NCI-H524 treated with DMSO at 0.1 percent for 48 hours (cell line): ENCODE measurements at regions not wholly inside any gene's neighbourhood (a gene's known extent, or its start where the extent isn't known, plus 50 kb on each side); places are given as distances from the start of the nearest gene placed in this dataset.
"Not testable (repeated sequence)": the region's sequence is repeated elsewhere in the genome, so short reads cannot be mapped to it uniquely, and the experiment has no call there.

Experiments used
- DNase-seq: peaks from one replicate; lab custom pipeline; 2025; lab: John Stamatoyannopoulos, UW

DNA sequence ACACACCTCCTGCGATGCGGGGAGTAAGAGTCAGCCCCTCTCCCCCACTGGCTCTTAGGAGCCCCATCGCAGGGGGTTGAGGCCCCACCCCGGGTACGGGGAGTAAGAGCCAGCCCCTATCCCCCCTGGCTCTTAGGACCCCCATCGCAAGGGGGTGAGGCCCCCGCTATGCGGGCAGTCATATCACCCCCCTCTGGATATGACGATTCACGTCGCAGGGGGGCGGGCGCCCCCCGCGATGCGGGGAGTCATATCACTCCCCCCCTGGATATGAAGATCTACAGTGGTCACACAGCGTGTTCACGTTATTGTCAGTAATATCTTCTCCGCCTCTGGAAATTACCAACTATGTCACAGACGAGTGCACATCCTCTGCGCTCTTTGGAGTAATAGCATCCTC lies 61.1 kb downstream of the DEFB131A start:
- not testable (repeated sequence) for DNase-seq

DNA sequence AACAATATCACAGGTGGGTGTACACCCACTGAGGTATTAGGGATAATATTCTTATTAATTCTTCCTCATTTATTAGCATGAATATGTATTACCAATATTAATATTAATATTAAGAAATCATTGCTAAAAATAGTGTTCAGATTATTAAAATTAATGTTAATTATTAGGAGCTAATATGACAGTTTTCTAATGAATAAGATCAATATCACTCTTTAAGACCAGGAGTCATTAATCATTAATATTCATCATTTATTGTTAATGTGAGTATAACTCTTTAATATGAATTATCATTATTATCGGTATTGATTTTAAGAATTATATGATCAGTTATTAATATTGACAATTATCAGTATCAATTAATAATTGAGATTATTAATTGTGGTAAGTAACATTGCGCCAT lies 62.5 kb downstream of the DEFB131A start:
- DNase-seq = not testable (repeated sequence)

DNA sequence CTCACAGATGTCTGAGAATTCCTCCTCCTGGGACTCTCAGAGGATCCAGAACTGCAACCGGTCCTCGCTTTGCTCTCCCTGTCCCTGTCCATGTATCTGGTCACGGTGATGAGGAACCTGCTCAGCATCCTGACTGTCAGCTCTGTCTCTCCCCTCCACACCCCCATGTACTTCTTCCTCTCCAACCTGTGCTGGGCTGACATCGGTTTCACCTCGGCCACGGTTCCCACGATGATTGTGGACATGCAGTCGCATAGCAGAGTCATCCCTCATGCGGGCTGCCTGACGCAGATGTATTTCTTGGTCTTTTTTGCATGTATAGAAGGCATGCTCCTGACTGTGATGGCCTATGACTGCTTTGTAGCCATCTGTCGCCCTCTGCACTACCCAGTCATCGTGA lies 68.7 kb downstream of the DEFB131A start:
- DNase-seq = not testable (repeated sequence)

DNA sequence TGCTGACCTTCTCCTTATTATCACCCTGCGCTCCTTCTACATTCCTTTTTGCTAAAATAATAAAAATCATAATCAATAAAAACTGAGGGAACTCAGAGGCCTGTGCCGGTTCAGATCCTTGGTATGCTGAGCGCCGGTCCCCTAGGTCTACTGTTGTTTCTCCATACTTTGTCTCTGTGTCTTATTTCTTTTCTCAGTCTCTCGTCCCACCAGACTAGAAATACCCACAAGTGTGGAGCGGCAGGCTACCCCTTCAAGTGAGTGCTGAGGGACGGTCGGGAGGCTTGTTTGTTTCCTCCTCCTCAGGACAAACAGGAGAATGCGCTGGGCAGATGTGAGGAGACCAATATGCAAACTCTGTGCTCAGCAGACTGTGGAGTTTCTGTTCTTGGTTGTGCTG lies 75.4 kb downstream of the DEFB131A start:
- not testable (repeated sequence) for DNase-seq

DNA sequence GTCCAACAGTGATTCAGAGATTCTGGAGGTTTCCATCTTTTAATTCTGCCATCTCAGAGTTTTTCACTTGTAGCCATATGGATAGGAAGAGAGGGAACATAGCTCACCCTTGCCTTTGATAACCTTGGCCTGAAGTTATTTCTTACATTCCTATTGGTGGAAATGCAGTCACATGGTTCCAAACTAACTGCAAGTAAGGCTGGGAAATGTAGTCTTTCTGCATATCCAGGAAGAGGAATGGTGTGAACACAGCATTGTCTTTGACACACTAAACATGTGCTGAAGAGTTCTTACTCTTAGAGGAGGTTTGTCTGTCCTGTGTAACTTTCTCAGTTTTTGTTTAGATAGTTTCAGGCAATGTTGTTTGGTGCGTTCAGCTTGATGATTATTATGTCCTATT lies 78.7 kb downstream of the DEFB131A start:
- DNase-seq = not testable (repeated sequence)

DNA sequence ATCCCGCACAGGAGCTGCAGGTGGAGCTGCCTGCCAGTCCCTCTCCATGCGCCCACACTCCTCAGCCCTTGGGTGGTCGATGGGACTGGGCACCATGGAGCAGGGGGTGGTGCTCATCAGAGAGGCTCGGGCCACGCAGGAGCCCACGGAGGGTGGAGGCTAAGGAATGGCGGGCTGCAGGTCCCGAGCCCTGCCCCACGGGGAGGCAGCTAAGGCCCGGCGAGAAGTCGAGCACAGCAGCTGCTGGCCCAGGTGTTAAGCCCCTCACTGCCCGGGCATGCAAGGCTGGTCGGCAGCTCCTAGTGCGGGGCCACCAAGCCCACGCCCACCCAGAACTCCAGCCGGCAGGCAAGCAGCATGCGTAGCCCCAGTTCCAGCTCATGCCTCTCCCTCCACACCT lies 80.2 kb downstream of the DEFB131A start:
- not testable (repeated sequence) for DNase-seq

DNA sequence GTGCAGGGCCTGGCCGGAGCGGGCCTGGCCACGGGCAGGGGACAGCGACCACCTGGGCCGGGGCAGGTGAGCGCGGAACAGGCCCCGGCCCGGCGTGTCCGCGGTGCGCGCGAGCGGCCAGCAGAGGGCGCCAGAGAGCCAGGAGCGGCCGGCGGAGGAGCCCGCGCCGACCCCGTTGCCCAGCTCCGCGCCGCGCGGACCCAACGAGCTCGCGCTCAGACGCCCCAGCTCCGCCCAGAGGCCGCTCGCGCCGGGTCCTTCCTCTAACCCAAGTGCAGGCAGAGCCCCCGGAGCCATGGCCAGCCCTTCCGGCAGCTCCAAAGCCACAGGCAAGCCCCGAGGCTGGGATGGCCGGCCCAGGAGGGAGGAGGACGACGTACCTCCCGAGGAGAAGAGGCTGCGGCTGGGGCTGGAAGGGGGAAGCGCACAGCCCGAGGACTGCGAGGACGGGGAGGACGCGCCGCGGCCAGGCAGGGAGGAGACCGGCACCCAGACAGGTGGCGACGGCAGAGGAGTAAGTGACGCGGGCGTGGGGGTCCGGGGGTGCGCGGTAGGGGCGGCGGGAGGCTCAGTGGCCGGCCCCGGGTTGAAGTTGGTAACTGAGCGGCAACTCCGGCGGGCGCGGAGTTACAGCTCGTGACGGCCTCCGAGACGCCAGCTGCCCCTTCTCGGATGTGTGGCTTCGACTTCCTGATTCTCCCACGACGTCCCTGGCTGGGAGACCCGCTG lies 88.1 kb downstream of the DEFB131A start:
- peak; percentile 21 for DNase-seq

DNA sequence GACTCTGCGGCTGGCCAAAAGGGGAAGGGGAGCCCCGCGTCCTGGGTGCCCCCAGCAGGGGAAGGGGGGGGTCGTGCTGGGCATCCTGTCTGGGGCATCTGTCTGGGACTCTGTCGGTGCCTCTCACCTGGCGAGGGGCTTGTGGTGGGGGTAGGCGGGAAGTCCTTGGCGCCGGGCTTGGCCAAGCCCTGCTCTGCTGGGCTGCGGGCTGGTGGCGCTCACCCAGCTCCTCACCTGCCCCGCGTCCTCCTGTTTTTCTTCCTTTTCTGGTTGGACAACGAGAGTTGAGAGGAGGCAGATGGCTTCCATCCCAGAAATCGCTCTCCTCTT lies 88.6 kb downstream of the DEFB131A start:
- DNase-seq = not testable (repeated sequence)

DNA sequence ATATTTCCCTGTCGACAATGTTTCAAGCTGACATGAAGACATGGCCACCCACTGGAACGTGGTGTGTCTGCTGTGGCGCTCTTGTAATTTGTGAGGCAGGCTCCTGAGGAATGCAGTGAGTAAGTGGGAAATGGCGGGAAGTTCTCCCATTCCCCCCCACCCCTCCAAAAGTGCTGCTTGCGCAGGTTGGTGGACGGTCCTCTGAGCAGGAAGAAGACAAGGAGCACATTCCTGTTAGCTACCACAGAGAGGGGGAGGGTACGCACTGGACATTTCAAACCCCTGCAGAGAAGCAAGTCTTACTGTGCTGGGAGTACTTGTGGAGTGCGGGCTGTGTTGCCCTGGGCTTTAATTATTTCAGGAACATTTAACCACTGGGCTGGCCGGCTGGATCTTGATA lies 92.9 kb downstream of the DEFB131A start:
- not testable (repeated sequence) for DNase-seq

DNA sequence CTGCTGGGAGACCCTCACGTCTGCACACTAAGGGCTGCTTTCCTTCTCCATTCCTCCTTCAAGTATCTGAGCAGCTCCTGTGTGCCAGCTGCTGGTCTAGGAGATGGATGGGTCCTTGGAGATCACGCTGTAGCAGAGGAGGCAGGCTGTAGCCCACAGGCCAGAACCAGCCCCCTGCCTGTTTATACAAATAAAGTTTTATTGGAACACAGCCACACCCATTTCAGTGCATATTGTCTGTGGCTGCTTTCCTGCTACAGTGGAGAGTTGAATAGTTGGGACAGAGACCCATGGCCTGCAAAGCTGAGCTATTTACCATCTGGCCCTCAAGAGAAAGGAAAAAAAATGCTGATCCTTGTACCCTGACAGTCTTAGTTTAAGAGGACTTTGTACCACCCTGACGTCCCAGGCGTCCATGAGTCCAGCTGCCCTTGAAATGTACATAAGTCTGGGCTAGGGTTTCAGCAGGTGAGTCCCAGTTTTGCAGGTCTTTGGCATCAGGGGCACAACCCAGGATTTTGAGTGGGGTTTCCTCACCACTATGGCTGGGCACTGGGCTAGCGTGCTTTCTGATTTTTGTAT lies 95.8 kb downstream of the DEFB131A start:
- not testable (repeated sequence) for DNase-seq

DNA sequence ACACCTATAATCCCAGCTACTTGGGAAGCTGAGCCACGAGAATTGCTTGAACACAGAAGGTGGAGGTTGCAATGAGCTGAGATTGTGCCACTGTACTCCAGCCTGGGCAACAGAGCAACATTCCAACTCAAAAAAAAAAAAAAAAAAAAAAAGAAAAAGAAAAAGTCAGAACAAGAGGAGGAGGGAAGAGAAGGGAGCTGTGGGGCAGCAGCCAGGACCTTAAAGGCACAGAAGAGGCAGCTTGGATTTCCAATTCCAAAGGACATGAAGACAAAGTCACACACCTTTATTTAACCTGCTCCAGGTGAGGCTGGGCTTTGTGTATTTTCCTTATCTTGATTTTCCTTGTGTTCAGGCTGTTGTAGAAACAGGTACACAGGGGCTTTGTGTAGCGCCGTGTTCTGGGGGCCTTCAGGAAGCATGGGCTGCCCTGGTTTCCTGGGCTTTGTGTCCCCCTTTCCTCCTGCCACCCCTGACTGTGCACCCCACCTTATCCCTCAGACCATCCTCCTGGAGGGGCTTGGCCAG lies 97.2 kb downstream of the DEFB131A start:
- DNase-seq = not testable (repeated sequence)

DNA sequence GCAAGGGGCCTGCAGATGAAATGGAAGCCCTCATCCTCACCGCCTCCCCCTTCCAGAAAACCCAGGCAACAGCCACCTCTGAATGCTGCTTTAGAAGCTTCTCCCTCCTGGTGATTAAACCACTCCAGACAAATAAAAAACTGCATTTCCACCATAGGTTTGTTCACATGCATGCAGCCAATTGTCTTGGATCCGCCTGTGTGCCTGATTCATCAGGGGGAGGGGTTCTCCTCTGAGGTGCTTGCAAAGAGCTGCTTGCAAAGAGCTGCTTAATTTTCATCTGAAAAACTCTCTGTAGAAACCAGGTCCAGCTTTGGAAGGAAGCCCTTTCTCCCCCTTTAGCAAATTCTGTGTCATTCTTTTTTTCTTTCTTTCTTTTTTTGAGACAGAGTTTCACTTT lies 100.6 kb downstream of the DEFB131A start:
- not testable (repeated sequence) for DNase-seq

DNA sequence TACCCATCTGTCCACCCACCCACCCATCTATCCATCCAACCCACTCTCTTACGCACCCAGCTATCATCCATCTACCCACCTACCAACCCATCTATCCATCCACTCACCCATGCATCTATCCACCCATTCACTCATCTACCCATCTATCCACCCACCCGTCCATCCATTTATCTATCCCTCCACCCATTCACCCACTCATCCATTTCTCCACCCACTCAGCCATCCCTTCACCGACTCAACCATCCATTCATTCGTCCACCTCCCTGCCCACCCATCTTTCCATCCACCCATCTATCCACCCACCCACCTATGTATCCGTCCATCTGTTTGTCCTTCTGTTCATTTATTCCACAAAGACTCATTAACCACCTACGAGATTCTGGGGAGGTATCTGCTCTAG lies 103.3 kb downstream of the DEFB131A start:
- DNase-seq = not testable (repeated sequence)

DNA sequence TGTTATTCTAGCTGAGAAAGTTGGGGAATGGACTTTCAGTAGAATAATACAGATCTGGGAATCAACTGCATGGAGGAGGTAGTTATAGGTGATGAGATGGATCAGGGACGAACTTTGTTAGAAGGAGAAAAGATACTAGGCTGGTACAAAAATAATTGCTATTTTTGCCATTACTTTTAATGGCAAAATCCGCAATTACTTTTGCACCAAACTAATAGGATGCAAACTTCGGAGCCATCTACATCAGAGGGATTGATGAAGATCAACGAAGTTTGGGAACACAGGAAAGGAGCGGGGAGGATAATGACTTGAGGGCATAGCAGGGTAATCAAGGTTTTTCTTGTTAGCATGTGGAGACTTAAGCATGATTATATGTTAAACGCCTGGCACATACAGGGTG lies 111.9 kb downstream of the DEFB131A start:
- DNase-seq = not testable (repeated sequence)

DNA sequence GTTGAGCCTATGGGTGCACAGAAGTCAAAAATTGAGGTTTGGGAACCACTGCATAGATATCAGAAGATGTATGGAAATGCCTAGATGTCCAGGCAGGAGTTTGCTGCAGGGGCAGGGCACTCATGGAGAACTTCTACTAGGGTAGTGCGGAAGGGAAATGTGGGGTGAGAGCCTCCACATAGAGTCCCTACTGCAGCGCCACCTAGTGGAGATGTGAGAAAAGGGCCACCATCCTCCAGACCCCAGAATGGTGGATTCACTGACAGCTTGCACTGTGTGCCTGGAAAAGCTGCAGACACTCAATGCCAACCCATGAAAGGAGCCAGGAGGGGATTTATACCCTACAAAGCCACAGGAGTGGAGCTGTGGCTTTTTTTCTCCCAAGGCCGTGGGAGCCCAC lies 133.7 kb downstream of the DEFB131A start:
- not testable (repeated sequence) for DNase-seq

DNA sequence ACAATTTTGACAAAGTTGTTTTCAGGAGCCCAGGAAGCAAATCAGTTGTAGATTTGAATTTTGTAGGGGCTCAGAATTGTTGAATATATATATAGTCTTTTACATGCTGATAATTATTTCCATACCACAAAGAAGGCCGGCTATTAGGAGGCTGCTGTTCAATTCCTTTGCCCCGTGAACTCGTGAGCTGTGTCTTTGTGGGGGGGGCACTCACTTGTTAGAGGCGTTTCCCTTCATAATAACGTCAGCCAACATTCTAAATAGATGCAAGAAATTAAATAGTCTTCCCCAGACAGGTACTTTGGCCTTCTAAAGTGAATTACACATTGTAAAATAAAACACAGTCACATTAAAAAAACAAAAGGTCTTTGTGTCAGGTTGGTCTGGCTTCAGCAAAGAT lies 138.7 kb downstream of the DEFB131A start:
- not testable (repeated sequence) for DNase-seq

DNA sequence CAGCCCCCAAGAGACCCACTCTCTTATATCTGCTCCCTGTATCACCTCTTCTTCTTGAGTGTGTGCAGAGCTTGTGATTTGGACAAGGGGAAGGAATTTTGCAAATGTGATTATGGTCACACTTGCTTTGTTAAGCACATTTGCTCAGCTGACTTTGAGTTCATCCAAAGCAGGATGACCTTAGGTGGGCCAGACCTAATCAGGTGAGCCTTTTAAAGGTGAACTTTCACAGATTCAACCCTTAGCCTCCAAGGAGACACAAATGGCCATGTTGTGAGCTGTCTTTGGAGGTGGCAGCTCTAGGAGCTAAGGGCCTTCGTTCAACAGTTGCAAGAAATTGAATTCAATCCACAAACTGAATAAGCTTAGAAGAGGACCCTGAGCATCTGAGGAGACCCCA lies 147.8 kb downstream of the DEFB131A start:
- DNase-seq = no peak

DNA sequence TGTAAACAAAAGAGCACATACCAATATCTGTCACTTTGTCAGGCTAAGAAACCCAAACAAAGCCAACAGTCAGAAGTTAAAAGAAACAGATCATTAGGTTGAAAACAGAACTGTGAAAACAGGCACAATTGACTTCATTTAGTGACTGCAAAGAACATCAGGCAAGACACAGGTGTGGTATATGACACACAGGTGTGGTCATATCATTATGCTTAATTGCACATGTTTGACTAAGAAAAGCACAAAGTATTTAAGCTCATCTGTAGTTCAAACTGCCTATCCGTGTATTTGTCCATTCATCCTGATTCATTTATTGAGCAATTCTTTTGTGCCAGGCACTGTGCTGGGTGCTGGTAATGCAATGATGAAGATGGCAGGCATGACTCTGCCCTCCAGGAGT lies 150.7 kb downstream of the DEFB131A start:
- DNase-seq = no peak

DNA sequence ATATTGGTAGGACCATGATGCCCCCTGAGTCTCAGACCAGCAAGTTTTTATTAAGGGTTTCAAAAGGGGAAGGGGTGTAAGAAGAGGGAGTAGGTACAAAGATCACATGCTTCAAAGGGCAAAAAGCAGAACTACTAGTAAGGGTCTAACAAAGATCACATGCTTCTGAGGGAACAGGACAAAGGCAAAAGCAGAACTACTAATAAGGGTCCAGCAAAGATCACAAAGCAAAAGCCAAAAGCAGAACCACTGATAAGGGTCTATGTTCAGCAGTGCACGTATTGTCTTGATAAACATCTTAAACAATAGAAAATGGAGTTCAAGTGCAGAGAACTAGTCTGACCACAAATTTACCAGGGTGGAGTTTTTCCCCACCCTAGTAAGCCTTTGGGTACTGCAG lies 151.3 kb downstream of the DEFB131A start:
- not testable (repeated sequence) for DNase-seq

DNA sequence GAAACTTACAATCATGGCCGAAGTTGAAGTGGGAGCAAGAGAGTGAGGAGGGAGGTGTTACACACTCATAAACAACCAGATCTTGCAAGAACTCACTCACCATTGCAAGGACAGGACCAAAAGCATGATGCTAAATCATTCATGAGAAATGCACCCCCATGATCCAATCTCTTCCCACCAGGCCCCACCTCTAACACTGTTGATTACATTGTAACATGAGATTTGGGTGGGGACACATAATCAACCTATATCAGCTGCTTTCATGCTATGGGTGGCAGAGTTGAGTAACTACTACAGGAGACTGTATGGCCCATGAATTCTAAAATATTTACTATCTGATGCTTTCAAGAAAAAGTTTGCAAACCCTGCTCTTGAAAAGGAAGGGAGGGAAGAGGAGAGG lies 155.1 kb downstream of the DEFB131A start:
- no peak for DNase-seq

DNA sequence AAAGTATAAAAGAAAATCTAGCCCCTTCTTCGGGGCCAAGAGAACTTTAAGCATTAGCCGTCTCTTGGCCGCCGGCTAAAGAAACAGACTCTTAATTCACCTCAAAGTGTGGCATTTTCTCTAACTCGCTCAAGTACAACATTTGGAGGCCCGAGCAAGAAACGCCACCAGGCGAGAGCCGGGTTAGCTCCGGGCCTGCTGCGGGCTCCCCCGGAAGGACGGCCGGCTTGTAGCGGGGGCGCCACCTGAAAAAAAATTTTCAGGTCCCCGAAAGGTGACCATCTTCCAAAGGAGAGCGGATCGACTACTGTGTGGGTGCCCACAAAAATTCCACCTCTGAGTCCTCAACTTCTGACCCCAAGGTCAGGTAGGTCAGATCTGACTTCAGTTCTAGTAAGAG lies 156.0 kb downstream of the DEFB131A start:
- DNase-seq = no peak

DNA sequence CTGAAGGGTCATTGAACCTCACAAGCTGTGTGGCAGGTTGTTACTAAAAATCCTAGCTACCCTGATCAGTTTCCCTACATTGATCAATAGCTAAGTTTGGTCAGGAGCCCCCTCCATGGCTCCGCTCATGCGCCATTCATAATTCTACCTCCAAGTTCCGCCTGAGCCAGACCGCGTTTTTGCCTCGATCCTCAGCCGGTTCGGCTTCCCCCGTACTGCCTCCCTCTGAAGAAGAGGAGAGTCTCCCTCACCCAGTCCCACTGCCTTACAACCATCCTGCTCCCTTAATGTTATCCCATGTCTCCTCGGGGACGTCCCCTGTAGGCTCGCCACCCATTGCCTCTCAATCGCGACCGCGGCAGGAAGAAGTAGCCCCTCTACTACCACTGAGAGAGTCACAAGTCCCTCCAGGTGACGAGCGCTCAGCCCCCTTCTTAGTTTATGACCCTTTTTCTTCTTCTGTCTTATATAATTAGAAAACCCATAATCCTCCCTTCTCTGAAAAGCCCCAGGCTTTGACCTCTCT lies 158.2 kb downstream of the DEFB131A start:
- DNase-seq = no peak
